Peyer's patch (tissue), 4 donors: ENCODE measurements at regions not wholly inside any gene's neighbourhood (a gene's known extent, or its start where the extent isn't known, plus 50 kb on each side); places are given as distances from the start of the nearest gene placed in this dataset.

Experiments used
- POLR2A ChIP-seq, 2 donors: fragments of 450-650 bp; IDR thresholded peaks; one replicate each; pipeline ENCODE4 v1.5.1; 2017; ENCODE audit warnings: antibody characterized with exemption in 2 of 2, mild to moderate bottlenecking in 2 of 2, moderate library complexity in 2 of 2
- TF ChIP-seq, protein P1 (sequence below), 6 experiments: fragments of 450-650 bp in 4 of 6; fragments of 200-600 bp in 2 of 6; sonication (generic) in 1 of 6; IDR thresholded peaks; one replicate each; pipeline ENCODE4 v1.5.1; 2017 to 2019; ENCODE audit warnings: antibody characterized with exemption in 6 of 6, mild to moderate bottlenecking in 3 of 6, moderate library complexity in 1 of 6

DNA sequence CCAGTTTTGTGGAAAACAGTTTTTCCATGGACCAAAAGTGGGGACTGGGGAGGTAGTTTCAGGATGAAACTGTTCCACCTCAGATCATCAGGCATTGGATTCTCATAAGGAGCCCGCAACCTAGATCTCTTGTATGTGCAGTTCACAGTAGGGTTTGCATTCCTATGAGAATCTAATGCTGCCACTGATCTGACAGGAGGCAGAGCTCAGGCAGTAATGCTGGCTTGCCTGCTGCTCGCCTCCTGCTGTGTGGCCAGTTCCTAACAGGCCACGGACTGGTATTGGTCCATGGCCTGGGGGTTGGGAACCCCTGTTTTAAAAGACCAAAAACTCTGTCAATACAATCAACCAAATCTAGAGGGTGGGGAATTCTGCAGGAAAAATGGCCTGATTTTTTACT, 100.0 kb upstream of the EOLA2 start:
- no peak for TF ChIP-seq POLR2A (IDR thresholded peaks at IDR 0.05)
- TF ChIP-seq, protein P1, sequence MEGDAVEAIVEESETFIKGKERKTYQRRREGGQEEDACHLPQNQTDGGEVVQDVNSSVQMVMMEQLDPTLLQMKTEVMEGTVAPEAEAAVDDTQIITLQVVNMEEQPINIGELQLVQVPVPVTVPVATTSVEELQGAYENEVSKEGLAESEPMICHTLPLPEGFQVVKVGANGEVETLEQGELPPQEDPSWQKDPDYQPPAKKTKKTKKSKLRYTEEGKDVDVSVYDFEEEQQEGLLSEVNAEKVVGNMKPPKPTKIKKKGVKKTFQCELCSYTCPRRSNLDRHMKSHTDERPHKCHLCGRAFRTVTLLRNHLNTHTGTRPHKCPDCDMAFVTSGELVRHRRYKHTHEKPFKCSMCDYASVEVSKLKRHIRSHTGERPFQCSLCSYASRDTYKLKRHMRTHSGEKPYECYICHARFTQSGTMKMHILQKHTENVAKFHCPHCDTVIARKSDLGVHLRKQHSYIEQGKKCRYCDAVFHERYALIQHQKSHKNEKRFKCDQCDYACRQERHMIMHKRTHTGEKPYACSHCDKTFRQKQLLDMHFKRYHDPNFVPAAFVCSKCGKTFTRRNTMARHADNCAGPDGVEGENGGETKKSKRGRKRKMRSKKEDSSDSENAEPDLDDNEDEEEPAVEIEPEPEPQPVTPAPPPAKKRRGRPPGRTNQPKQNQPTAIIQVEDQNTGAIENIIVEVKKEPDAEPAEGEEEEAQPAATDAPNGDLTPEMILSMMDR (IDR thresholded peaks at IDR 0.05), result no peak
